Suprapubic skin (tissue), 4 donors: ENCODE measurements at regions not wholly inside any gene's neighbourhood (a gene's known extent, or its start where the extent isn't known, plus 50 kb on each side); places are given as distances from the start of the nearest gene placed in this dataset.

Experiments used
- DNase-seq, 2 donors: peaks; one replicate each; pipeline ENCODE4 v3.0.0-alpha.2; 2019; ENCODE audit warnings: low spot score in 2 of 2
- H3K27ac ChIP-seq: fragments of 200-600 bp; sonication (generic); one replicate; pipeline ENCODE4 v1.5.1; 2019
- H3K27me3 ChIP-seq: fragments of 200-600 bp; sonication (generic); one replicate; pipeline ENCODE4 v1.5.1; 2019
- H3K36me3 ChIP-seq: fragments of 200-600 bp; sonication (generic); one replicate; pipeline ENCODE4 v1.5.1; 2019
- H3K4me1 ChIP-seq: fragments of 200-600 bp; sonication (generic); one replicate; pipeline ENCODE4 v1.5.1; 2019
- H3K4me3 ChIP-seq: fragments of 200-600 bp; sonication (generic); one replicate; pipeline ENCODE4 v1.5.1; 2019; ENCODE audit warnings: mild to moderate bottlenecking
- H3K9me3 ChIP-seq: fragments of 200-600 bp; sonication (generic); one replicate; pipeline ENCODE4 v1.5.1; 2019
- EP300 ChIP-seq: sonication (generic); formaldehyde crosslinking; IDR thresholded peaks from one replicate; pipeline ENCODE4 v1.6.1; 2017; ENCODE audit warnings: antibody characterized with exemption
- POLR2A ChIP-seq, 2 donors: fragments of 450-650 bp; IDR thresholded peaks; one replicate each; pipeline ENCODE4 v1.6.1; 2017; ENCODE audit warnings: antibody characterized with exemption in 2 of 2, mild to moderate bottlenecking in 2 of 2, moderate library complexity in 2 of 2
- POLR2AphosphoS5 ChIP-seq, 3 donors: sonication (generic); formaldehyde crosslinking; IDR thresholded peaks; one replicate each; pipeline ENCODE4 v1.6.1; 2017; ENCODE audit warnings: antibody characterized with exemption in 3 of 3
- WGBS: methylation state at CpG from one replicate; pipeline ENCODE4 v1.1.5; 2018; 5-methylcytosine and 5-hydroxymethylcytosine counted together
- TF ChIP-seq, protein P1 (sequence below), 2 donors: fragments of 200-600 bp in 1 of 2; fragments of 450-650 bp in 1 of 2; sonication (generic) in 1 of 2; IDR thresholded peaks; one replicate each; pipeline ENCODE4 v1.5.1; 2016 to 2019; ENCODE audit warnings: antibody characterized with exemption in 2 of 2, mild to moderate bottlenecking in 1 of 2, moderate library complexity in 1 of 2

DNA sequence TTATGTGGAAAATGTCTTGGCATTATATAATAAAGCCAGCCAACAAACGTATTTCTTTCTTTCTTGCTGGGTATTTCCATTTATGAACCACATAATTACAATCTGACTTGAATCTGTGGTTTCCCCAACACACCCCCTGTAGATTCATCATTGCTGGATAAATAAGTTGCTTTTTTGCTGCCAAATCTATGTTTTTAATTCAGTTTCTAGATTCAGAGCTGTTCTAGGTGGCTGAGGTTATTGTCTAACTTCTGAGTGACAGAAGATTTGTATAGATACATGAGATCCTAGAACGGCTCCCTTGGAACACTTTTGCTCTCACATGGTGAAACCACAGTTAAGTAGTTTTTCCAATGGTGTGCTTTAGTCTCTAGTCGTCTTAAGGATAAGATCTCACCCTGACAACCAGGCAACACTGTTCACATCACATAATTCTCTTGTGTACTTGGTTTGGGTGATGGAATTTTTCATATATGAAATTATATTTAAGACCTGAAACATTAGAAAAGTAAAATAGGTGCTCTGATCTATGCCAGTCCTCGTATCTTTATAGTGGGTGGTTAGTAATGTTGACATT is 239.1 kb downstream of the KLF12 start:
- Histone ChIP-seq H3K27me3 (no peaks in the 10 kb centered on the region), H3K27ac (no peak overlapping the region), H3K36me3 (no peaks in the 10 kb centered on the region), H3K4me3 (no peak overlapping the region), H3K4me1 (no peaks in the 10 kb centered on the region), H3K9me3 (no peaks in the 10 kb centered on the region)
- 66% methylated on average over 4 of the region's 4 CpGs for WGBS
- TF ChIP-seq, protein P1, sequence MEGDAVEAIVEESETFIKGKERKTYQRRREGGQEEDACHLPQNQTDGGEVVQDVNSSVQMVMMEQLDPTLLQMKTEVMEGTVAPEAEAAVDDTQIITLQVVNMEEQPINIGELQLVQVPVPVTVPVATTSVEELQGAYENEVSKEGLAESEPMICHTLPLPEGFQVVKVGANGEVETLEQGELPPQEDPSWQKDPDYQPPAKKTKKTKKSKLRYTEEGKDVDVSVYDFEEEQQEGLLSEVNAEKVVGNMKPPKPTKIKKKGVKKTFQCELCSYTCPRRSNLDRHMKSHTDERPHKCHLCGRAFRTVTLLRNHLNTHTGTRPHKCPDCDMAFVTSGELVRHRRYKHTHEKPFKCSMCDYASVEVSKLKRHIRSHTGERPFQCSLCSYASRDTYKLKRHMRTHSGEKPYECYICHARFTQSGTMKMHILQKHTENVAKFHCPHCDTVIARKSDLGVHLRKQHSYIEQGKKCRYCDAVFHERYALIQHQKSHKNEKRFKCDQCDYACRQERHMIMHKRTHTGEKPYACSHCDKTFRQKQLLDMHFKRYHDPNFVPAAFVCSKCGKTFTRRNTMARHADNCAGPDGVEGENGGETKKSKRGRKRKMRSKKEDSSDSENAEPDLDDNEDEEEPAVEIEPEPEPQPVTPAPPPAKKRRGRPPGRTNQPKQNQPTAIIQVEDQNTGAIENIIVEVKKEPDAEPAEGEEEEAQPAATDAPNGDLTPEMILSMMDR (IDR thresholded peaks at IDR 0.05), result no peak
- TF ChIP-seq POLR2AphosphoS5 (IDR thresholded peaks at IDR 0.05), result no peak
- TF ChIP-seq POLR2A (IDR thresholded peaks at IDR 0.05), result no peak
- TF ChIP-seq EP300, result no peak
- no peak for DNase-seq

GRCh38 chr13:73893833-73894232 is 240.4 kb downstream of the KLF12 start:
- WGBS, result 82% methylated on average over 5 of the region's 5 CpGs
- no peaks in the 10 kb centered on the region for H3K36me3 ChIP-seq
- H3K4me1 ChIP-seq, result no peaks in the 10 kb centered on the region
- no peak overlapping the region for H3K4me3 ChIP-seq
- H3K27ac ChIP-seq, result no peak overlapping the region
- TF ChIP-seq POLR2A (IDR thresholded peaks at IDR 0.05) (no peak), EP300 (no peak)
- TF ChIP-seq, protein P1 (IDR thresholded peaks at IDR 0.05), result no peak
- H3K27me3 ChIP-seq, result no peaks in the 10 kb centered on the region
- H3K9me3 ChIP-seq, result no peaks in the 10 kb centered on the region
- DNase-seq, result no peak

DNA sequence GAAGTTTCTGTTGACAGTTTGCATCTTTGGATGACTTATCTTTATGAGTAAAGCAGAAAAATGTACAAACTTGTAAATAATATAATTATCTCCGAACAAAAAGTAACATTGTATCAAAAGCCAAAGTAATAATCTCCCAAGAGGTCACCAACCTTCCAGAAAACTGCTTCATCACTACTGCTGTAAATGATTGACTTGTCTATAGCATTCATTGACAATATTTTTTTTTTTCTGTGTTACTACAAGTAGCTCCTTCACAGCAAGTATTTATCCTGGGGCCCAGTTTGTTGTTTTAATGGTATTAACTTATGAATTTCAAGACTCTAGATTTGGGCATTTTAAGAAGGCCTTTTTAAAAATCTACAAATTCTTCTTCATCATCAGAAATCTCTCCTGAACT is 242.4 kb downstream of the KLF12 start:
- WGBS, result 92% methylated on average over 1 of the region's 1 CpG
- DNase-seq, result no peak
- Histone ChIP-seq H3K27ac (no peak overlapping the region), H3K4me3 (no peak overlapping the region), H3K36me3 (no peaks in the 10 kb centered on the region), H3K9me3 (no peaks in the 10 kb centered on the region), H3K4me1 (no peaks in the 10 kb centered on the region), H3K27me3 (no peaks in the 10 kb centered on the region)
- TF ChIP-seq POLR2AphosphoS5 (IDR thresholded peaks at IDR 0.05) (no peak), POLR2A (IDR thresholded peaks at IDR 0.05) (no peak), EP300 (no peak)
- TF ChIP-seq, protein P1 (IDR thresholded peaks at IDR 0.05), result no peak

- Histone ChIP-seq H3K27ac (no peak overlapping the region), H3K27me3 (no peaks in the 10 kb centered on the region), H3K36me3 (no peaks in the 10 kb centered on the region), H3K9me3 (no peaks in the 10 kb centered on the region), H3K4me3 (no peak overlapping the region), H3K4me1 (no peaks in the 10 kb centered on the region)
- no peak for DNase-seq
- TF ChIP-seq POLR2A (IDR thresholded peaks at IDR 0.05), result no peak
- TF ChIP-seq EP300, result no peak
- no peak for TF ChIP-seq POLR2AphosphoS5 (IDR thresholded peaks at IDR 0.05)
- TF ChIP-seq, protein P1 (IDR thresholded peaks at IDR 0.05), result no peak
- 48% methylated on average over 5 of the region's 5 CpGs for WGBS
Observed at GRCh38 chr13:73883162-73883561, 251.0 kb downstream of the KLF12 start.

DNA sequence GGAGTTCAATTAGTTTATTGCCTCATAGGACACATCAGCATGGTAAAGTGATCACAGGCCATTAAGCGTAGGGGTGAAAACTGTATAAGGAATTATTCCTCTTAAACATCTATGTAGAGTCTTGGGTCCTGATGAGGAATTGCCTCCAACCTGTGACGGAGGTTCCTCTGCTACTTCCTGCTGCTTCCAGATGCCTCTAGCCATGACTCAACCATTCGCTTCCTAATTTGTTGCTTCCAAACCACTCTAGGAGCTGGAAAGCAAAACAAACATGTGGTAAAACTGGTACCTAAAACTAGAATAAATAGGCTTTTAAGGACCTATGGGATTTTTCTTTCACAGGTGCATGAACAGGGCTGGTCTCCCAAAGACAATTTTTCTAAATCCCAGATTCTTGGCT is 253.8 kb downstream of the KLF12 start:
- H3K4me3 ChIP-seq, result no peak overlapping the region
- WGBS, result 84% methylated on average over 3 of the region's 3 CpGs
- no peak for DNase-seq
- H3K4me1 ChIP-seq, result no peaks in the 10 kb centered on the region
- TF ChIP-seq, protein P1 (IDR thresholded peaks at IDR 0.05), result no peak
- TF ChIP-seq EP300 (no peak), POLR2AphosphoS5 (IDR thresholded peaks at IDR 0.05) (no peak), POLR2A (IDR thresholded peaks at IDR 0.05) (no peak)
- no peak overlapping the region for H3K27ac ChIP-seq
- no peaks in the 10 kb centered on the region for H3K36me3 ChIP-seq
- no peaks in the 10 kb centered on the region for H3K27me3 ChIP-seq
- H3K9me3 ChIP-seq, result no peaks in the 10 kb centered on the region
